Esophagus squamous epithelium (tissue), 5 donors: ENCODE measurements at regions not wholly inside any gene's neighbourhood (a gene's known extent, or its start where the extent isn't known, plus 50 kb on each side); places are given as distances from the start of the nearest gene placed in this dataset.

ENCODE experiments used
- DNase-seq: peaks from one replicate; lab custom pipeline; 2025; lab: John Stamatoyannopoulos, UW
- H3K27ac ChIP-seq, 4 donors: fragments of 200-600 bp; sonication (generic); one replicate each; pipeline ENCODE4 v1.5.1; 2016 to 2019; ENCODE audit warnings: mild to moderate bottlenecking in 1 of 4
- H3K27me3 ChIP-seq, 4 donors: fragments of 200-600 bp; sonication (generic); 1 replicate in 3 of 4; 2 replicates in 1 of 4; pipeline versions ENCODE4 v1.5.1 to v1.6.0; 2017 to 2021; ENCODE audit warnings: antibody characterized with exemption in 1 of 4
- H3K36me3 ChIP-seq, 3 donors: fragments of 200-600 bp; sonication (generic); one replicate each; pipeline ENCODE4 v1.5.1; 2016 to 2019
- H3K4me1 ChIP-seq, 3 donors: fragments of 200-600 bp; sonication (generic); one replicate each; pipeline ENCODE4 v1.5.1; 2017 to 2019
- H3K4me3 ChIP-seq, 4 donors: fragments of 200-600 bp; sonication (generic); 1 replicate in 3 of 4; 2 replicates in 1 of 4; pipeline ENCODE4 v1.5.1; 2016 to 2019; ENCODE audit warnings: mild to moderate bottlenecking in 2 of 4, moderate library complexity in 1 of 4
- H3K9me3 ChIP-seq, 3 donors: fragments of 200-600 bp; sonication (generic); one replicate each; pipeline ENCODE4 v1.5.1; 2016 to 2019
- CTCF ChIP-seq, 6 experiments: fragments of 450-650 bp in 4 of 6; fragments of 200-600 bp in 2 of 6; sonication (generic) in 2 of 6; IDR thresholded peaks; one replicate each; pipeline ENCODE4 v1.5.1; 2016 to 2019; ENCODE audit warnings: antibody characterized with exemption in 6 of 6, mild to moderate bottlenecking in 4 of 6, moderate library complexity in 4 of 6
- POLR2A ChIP-seq, 4 donors: fragments of 450-650 bp; IDR thresholded peaks; one replicate each; pipeline ENCODE4 v1.6.1; 2017; ENCODE audit warnings: antibody characterized with exemption in 4 of 4, mild to moderate bottlenecking in 4 of 4, moderate library complexity in 3 of 4
- WGBS, 2 donors: methylation state at CpG; one replicate each; pipeline ENCODE4 v1.1.5; 2018; 5-methylcytosine and 5-hydroxymethylcytosine counted together
- intact Hi-C: fragments of 100-400 bp; cut with DNase I; formaldehyde crosslinking; loops from one replicate; pipeline ENCODE4 v1.15.0; 2022
- donor health status: DM: yes; HTN: yes; CAD: no.

GRCh38 chr17:56648321-56648720 is 54.8 kb downstream of the NOG start:
- TF ChIP-seq CTCF (IDR thresholded peaks at IDR 0.05) (no peak), POLR2A (IDR thresholded peaks at IDR 0.05) (no peak)
- no peaks in the 10 kb centered on the region for H3K4me1 ChIP-seq
- no peak for DNase-seq
- no peak overlapping the region for H3K27ac ChIP-seq
- intact Hi-C loops: no loop called here
- no peaks in the 10 kb centered on the region for H3K9me3 ChIP-seq
- no peak overlapping the region for H3K4me3 ChIP-seq
- no peaks in the 10 kb centered on the region for H3K36me3 ChIP-seq
- WGBS, 2 donors: 72 to 80% methylated on average over 5 of the region's 5 CpGs
- H3K27me3 ChIP-seq: peaks cover 0 to 5% (median 0%) of the 10 kb centered on the region in 4 donors

- 28 to 46% methylated on average over 2 of the region's 2 CpGs for WGBS, 2 donors
- Histone ChIP-seq H3K4me3 (no peak overlapping the region), H3K27me3 (peaks cover 0 to 5% (median 0%) of the 10 kb centered on the region in 4 donors), H3K36me3 (no peaks in the 10 kb centered on the region), H3K4me1 (no peaks in the 10 kb centered on the region), H3K27ac (no peak overlapping the region), H3K9me3 (no peaks in the 10 kb centered on the region)
- intact Hi-C loops: no loop called here
- DNase-seq: no peak
- no peak for TF ChIP-seq CTCF (IDR thresholded peaks at IDR 0.05)
- no peak for TF ChIP-seq POLR2A (IDR thresholded peaks at IDR 0.05)
Observed at GRCh38 chr17:56648806-56649205, 55.3 kb downstream of the NOG start.

GRCh38 chr17:56652628-56653027 is 59.1 kb downstream of the NOG start:
- H3K9me3 ChIP-seq: peaks cover 0 to 5% (median 0%) of the 10 kb centered on the region in 3 donors
- H3K36me3 ChIP-seq: no peaks in the 10 kb centered on the region
- WGBS, 2 donors: 29 to 33% methylated on average over 2 of the region's 2 CpGs
- no peaks in the 10 kb centered on the region for H3K4me1 ChIP-seq
- H3K4me3 ChIP-seq: no peak overlapping the region
- TF ChIP-seq CTCF (IDR thresholded peaks at IDR 0.05) (no peak), POLR2A (IDR thresholded peaks at IDR 0.05) (no peak)
- intact Hi-C loops: no loop called here
- H3K27ac ChIP-seq: no peak overlapping the region
- no peak for DNase-seq
- no peaks in the 10 kb centered on the region for H3K27me3 ChIP-seq

- H3K27ac ChIP-seq: no peak overlapping the region
- no peak for DNase-seq
- no peaks in the 10 kb centered on the region for H3K4me1 ChIP-seq
- no peaks in the 10 kb centered on the region for H3K36me3 ChIP-seq
- no peak overlapping the region for H3K4me3 ChIP-seq
- no peaks in the 10 kb centered on the region for H3K27me3 ChIP-seq
- TF ChIP-seq CTCF (IDR thresholded peaks at IDR 0.05) (peak in 3 of 6 experiments; percentile 28 to 44 (median 29)), POLR2A (IDR thresholded peaks at IDR 0.05) (no peak)
- peaks cover 0 to 5% (median 0%) of the 10 kb centered on the region in 3 donors for H3K9me3 ChIP-seq
- intact Hi-C loops: no loop called here
- WGBS, 2 donors: 8 to 17% methylated on average over 2 of the region's 3 CpGs
Observed at GRCh38 chr17:56653877-56654276, 60.4 kb downstream of the NOG start.

- H3K27ac ChIP-seq: no peak overlapping the region
- DNase-seq: no peak
- WGBS, 2 donors: 9 to 39% methylated on average over 5 of the region's 5 CpGs
- no peak for TF ChIP-seq POLR2A (IDR thresholded peaks at IDR 0.05)
- no peak for TF ChIP-seq CTCF (IDR thresholded peaks at IDR 0.05)
- no peak overlapping the region for H3K4me3 ChIP-seq
- no peaks in the 10 kb centered on the region for H3K4me1 ChIP-seq
- peaks cover 0 to 5% (median 0%) of the 10 kb centered on the region in 3 donors for H3K9me3 ChIP-seq
- H3K36me3 ChIP-seq: no peaks in the 10 kb centered on the region
- intact Hi-C loops: no loop called here
- H3K27me3 ChIP-seq: no peaks in the 10 kb centered on the region
Observed at GRCh38 chr17:56656701-56657327, 63.3 kb downstream of the NOG start.
